Heart left ventricle (tissue), 16 donors: ENCODE measurements at regions not wholly inside any gene's neighbourhood (a gene's known extent, or its start where the extent isn't known, plus 50 kb on each side); places are given as distances from the start of the nearest gene placed in this dataset.

Experiments used
- ATAC-seq, 4 donors: fragments of 200-7000 bp; cut with Tn5 transposase; one replicate each; pipeline ENCODE4 v1.9.1; 2020 to 2022; ENCODE audit warnings: moderate library complexity in 4 of 4, mild to moderate bottlenecking in 3 of 4, moderate number of reproducible peaks in 1 of 4
- DNase-seq, 5 donors: peaks; one replicate each; pipeline ENCODE4 v3.0.0-alpha.2; 2020
- H3K27ac ChIP-seq, 12 donors: fragments of 200-600 bp; sonication (generic) in 4 of 12; one replicate each; pipeline versions ENCODE4 v1.5.0 to v1.8.0; 2016 to 2022; ENCODE audit warnings: mild to moderate bottlenecking in 2 of 12
- H3K27me3 ChIP-seq, 9 donors: fragments of 200-600 bp; sonication (generic) in 2 of 9; one replicate each; pipeline versions ENCODE4 v1.5.1 to v1.8.0; 2016 to 2022; ENCODE audit warnings: mild to moderate bottlenecking in 3 of 9
- H3K36me3 ChIP-seq, 9 donors: fragments of 200-600 bp; sonication (generic) in 2 of 9; one replicate each; pipeline versions ENCODE4 v1.5.0 to v1.8.0; 2018 to 2022; ENCODE audit warnings: mild to moderate bottlenecking in 2 of 9
- H3K4me1 ChIP-seq, 12 donors: fragments of 200-600 bp; sonication (generic) in 4 of 12; one replicate each; pipeline versions ENCODE4 v1.5.0 to v1.8.0; 2016 to 2022; ENCODE audit warnings: mild to moderate bottlenecking in 3 of 12
- H3K4me3 ChIP-seq, 12 donors: fragments of 200-600 bp; sonication (generic) in 4 of 12; one replicate each; pipeline versions ENCODE4 v1.5.0 to v1.8.0; 2017 to 2022; ENCODE audit warnings: mild to moderate bottlenecking in 9 of 12, moderate library complexity in 4 of 12
- H3K9me3 ChIP-seq, 12 donors: fragments of 200-600 bp; sonication (generic) in 4 of 12; one replicate each; pipeline versions ENCODE4 v1.5.0 to v1.8.0; 2016 to 2022; ENCODE audit warnings: mild to moderate bottlenecking in 1 of 12
- CTCF ChIP-seq, 12 donors: fragments of 200-600 bp; sonication (generic) in 4 of 12; IDR thresholded peaks; one replicate each; pipeline versions ENCODE4 v1.5.0 to v1.8.0; 2018 to 2022; ENCODE audit warnings: antibody characterized with exemption in 12 of 12, mild to moderate bottlenecking in 5 of 12
- POLR2A ChIP-seq, 2 donors: fragments of 450-650 bp; IDR thresholded peaks; one replicate each; pipeline ENCODE4 v1.6.1; 2017; ENCODE audit warnings: antibody characterized with exemption in 2 of 2, mild to moderate bottlenecking in 2 of 2, moderate library complexity in 2 of 2
- WGBS, 4 donors: extraction: QIAGEN DNeasy Blood & Tissue Kit in 2 of 4; methylation state at CpG; one replicate each; pipeline versions ENCODE4 v1.1.5 to v1.1.7; 2013 to 2018; 5-methylcytosine and 5-hydroxymethylcytosine counted together
- intact Hi-C, 10 donors: fragments of 100-400 bp; cut with DNase I; formaldehyde crosslinking; loops; one replicate each; pipeline versions ENCODE4 v1.11.1 to v1.14.2; 2022
- donor health status: ischemic (EF 13 %, LVEDD 7.1; RV severe dilation, severe dysfunction).
- donor health status: healthy with polysubstance abuse.
- donor health status: DM: no; HTN: yes; CAD: no.
- donor health status: DM: no; HTN: no; CAD: no.
- donor health status: ischemic (EF 25% LVEDD 6.9; RV normal size, moderate dysfunction).
- donor health status: ischemic (EF 25% LVEDD 5.7; RV mildly dilated, moderate dysfunction).
- donor health status: healthy.
- donor health status: DM: yes; HTN: yes; CAD: no.
- donor health status: ischemic (EF 35%, LVEDD 5.7; RV mildly dilated, moderate dysfunction).
- donor health status: nonischemic (EF 11% LVEDD 7.7; RV severe dilation, severe dysfunction).
- donor health status: DM: yes; HTN: yes; CAD: no.
- donor health status: PGD.
- donor health status: ischemic (EF 29% LVEDD 5.4; RV normal size, mild dysfunction).
- donor health status: nonischemic (EF 23%, LVEDD 6.1; RV moderate dilation, normal function).

- no peak for ATAC-seq
- intact Hi-C loops, result loop anchor here in 3 of 10 donors (5.0 to 10.0 kb wide), 2 partner anchors 47 to 50 kb away; no protein-coding TSS in a partner anchor
- no peak for DNase-seq
- no peaks in the 10 kb centered on the region for H3K36me3 ChIP-seq
- peak overlapping the region in 10 of 12 donors; percentile 16 to 93 (median 86) for H3K27ac ChIP-seq
- H3K9me3 ChIP-seq, result no peaks in the 10 kb centered on the region
- WGBS, 4 donors, result 62 to 75% (median 69%) methylated on average over 3 of the region's 3 CpGs
- H3K4me1 ChIP-seq, result peaks cover 6 to 94% (median 72%) of the 10 kb centered on the region in 12 donors
- H3K4me3 ChIP-seq, result no peak overlapping the region
- no peaks in the 10 kb centered on the region for H3K27me3 ChIP-seq
- no peak for TF ChIP-seq POLR2A (IDR thresholded peaks at IDR 0.05)
- TF ChIP-seq CTCF (IDR thresholded peaks at IDR 0.05), result no peak
Observed at GRCh38 chr2:42877511-42877910, 85.1 kb upstream of the HAAO start.

GRCh38 chr2:42876326-42876751, 84.0 kb upstream of the HAAO start:
- no peak for DNase-seq
- no peak overlapping the region for H3K4me3 ChIP-seq
- peaks cover 6 to 93% (median 69%) of the 10 kb centered on the region in 12 donors for H3K4me1 ChIP-seq
- H3K36me3 ChIP-seq, result no peaks in the 10 kb centered on the region
- peak overlapping the region; percentile 63 to 93 (median 84) for H3K27ac ChIP-seq
- 80 to 89% (median 83%) methylated on average over 11 of the region's 11 CpGs for WGBS, 4 donors
- H3K9me3 ChIP-seq, result no peaks in the 10 kb centered on the region
- TF ChIP-seq POLR2A (IDR thresholded peaks at IDR 0.05) (no peak), CTCF (IDR thresholded peaks at IDR 0.05) (no peak)
- intact Hi-C loops, result loop anchor here in 3 of 10 donors (5.0 to 10.0 kb wide), 2 partner anchors 48 to 51 kb away; no protein-coding TSS in a partner anchor
- no peaks in the 10 kb centered on the region for H3K27me3 ChIP-seq
- no peak for ATAC-seq

GRCh38 chr2:42875880-42876279, 83.5 kb upstream of the HAAO start:
- Histone ChIP-seq H3K27me3 (no peaks in the 10 kb centered on the region), H3K27ac (peak overlapping the region; percentile 63 to 93 (median 84)), H3K4me3 (no peak overlapping the region), H3K4me1 (peaks cover 6 to 88% (median 67%) of the 10 kb centered on the region in 12 donors), H3K36me3 (no peaks in the 10 kb centered on the region), H3K9me3 (no peaks in the 10 kb centered on the region)
- TF ChIP-seq CTCF (IDR thresholded peaks at IDR 0.05) (no peak), POLR2A (IDR thresholded peaks at IDR 0.05) (no peak)
- intact Hi-C loops, result loop anchor here in 4 of 10 donors (2.0 to 10.0 kb wide), 3 partner anchors 49 to 51 kb away; no protein-coding TSS in a partner anchor
- WGBS, 4 donors, result 65 to 76% (median 70%) methylated on average over 3 of the region's 3 CpGs; no CpG with 5 or more reads in 1 of the 4 donors
- DNase-seq, result no peak
- no peak for ATAC-seq

- Histone ChIP-seq H3K27ac (peak overlapping the region; percentile 74 to 93 (median 84)), H3K4me3 (no peak overlapping the region), H3K27me3 (no peaks in the 10 kb centered on the region), H3K9me3 (no peaks in the 10 kb centered on the region), H3K36me3 (no peaks in the 10 kb centered on the region), H3K4me1 (peaks cover 6 to 81% (median 62%) of the 10 kb centered on the region in 12 donors)
- ATAC-seq (peak; percentile 56 to 85 (median 76)), DNase-seq (peak; percentile 75 to 84 (median 77))
- TF ChIP-seq CTCF (IDR thresholded peaks at IDR 0.05) (no peak), POLR2A (IDR thresholded peaks at IDR 0.05) (no peak)
- WGBS, 4 donors, result 50 to 64% (median 52%) methylated on average over 19 to 20 of the region's 20 CpGs
- intact Hi-C loops, result loop anchor here in 5 of 10 donors (2.0 to 10.0 kb wide), 3 partner anchors 50 to 52 kb away; no protein-coding TSS in a partner anchor
Observed at GRCh38 chr2:42874949-42875801, 82.8 kb upstream of the HAAO start.
